WI38 (cell line): ENCODE measurements at regions not wholly inside any gene's neighbourhood (a gene's known extent, or its start where the extent isn't known, plus 50 kb on each side); places are given as distances from the start of the nearest gene placed in this dataset.

ENCODE experiments used
- H3K4me3 ChIP-seq: 2 replicates; pipeline ENCODE4 v1.5.1; 2011; ENCODE audit warnings: low read depth, mild to moderate bottlenecking, control low read depth, low read length
- CTCF ChIP-seq: IDR thresholded peaks from 2 replicates; pipeline ENCODE4 v1.5.1; 2012; ENCODE audit warnings: low read depth, mild to moderate bottlenecking, control low read depth, low read length

GRCh38 chr6:11633741-11634509, 96.4 kb downstream of the TMEM170B start:
- TF ChIP-seq CTCF: no peak
- H3K4me3 ChIP-seq: no peak overlapping the region

- TF ChIP-seq CTCF: no peak
- no peak overlapping the region for H3K4me3 ChIP-seq
These were observed 97.4 kb downstream of the TMEM170B start for GRCh38 chr6:11634948-11635347.

GRCh38 chr6:11636121-11636520, 98.6 kb downstream of the TMEM170B start:
- H3K4me3 ChIP-seq: no peak overlapping the region
- TF ChIP-seq CTCF: no peak

GRCh38 chr6:11637266-11637665, 99.7 kb downstream of the TMEM170B start:
- TF ChIP-seq CTCF: no peak
- no peak overlapping the region for H3K4me3 ChIP-seq

- H3K4me3 ChIP-seq: no peak overlapping the region
- no peak for TF ChIP-seq CTCF
These were observed 102.1 kb downstream of the TMEM170B start for GRCh38 chr6:11639376-11640235.

GRCh38 chr6:11640486-11640885, 102.9 kb downstream of the TMEM170B start:
- H3K4me3 ChIP-seq: no peak overlapping the region
- no peak for TF ChIP-seq CTCF

- no peak overlapping the region for H3K4me3 ChIP-seq
- no peak for TF ChIP-seq CTCF
These were observed 106.5 kb downstream of the TMEM170B start for GRCh38 chr6:11644071-11644470.
